ACC112 (cell line): ENCODE measurements at regions not wholly inside any gene's neighbourhood (a gene's known extent, or its start where the extent isn't known, plus 50 kb on each side); places are given as distances from the start of the nearest gene placed in this dataset.

Experiments used
- H2AFZ ChIP-seq: fragments of 200-600 bp; sonication (generic); one replicate; pipeline ENCODE4 v1.6.0; 2017; ENCODE audit warnings: antibody characterized with exemption, low read length; ENCODE audit not compliant: unreplicated experiment
- H3K27ac ChIP-seq: fragments of 200-600 bp; sonication (generic); 2 replicates; pipeline ENCODE4 v1.5.1; 2014; ENCODE audit warnings: low read depth, mild to moderate bottlenecking, antibody characterized with exemption, low read length, moderate library complexity
- H3K27me3 ChIP-seq: fragments of 200-600 bp; sonication (generic); 2 replicates; pipeline ENCODE4 v1.6.1; 2014; ENCODE audit warnings: mild to moderate bottlenecking, antibody characterized with exemption, low read length, moderate library complexity, mixed read lengths; ENCODE audit not compliant: insufficient read depth
- H3K36me3 ChIP-seq: fragments of 200-600 bp; sonication (generic); 2 replicates; pipeline ENCODE4 v1.6.1; 2016; ENCODE audit warnings: mild to moderate bottlenecking, antibody characterized with exemption, low read length, moderate library complexity, mixed read lengths; ENCODE audit not compliant: insufficient read depth
- H3K4me1 ChIP-seq: fragments of 200-600 bp; sonication (generic); one replicate; pipeline ENCODE4 v1.6.1; 2016; ENCODE audit warnings: low read length, mixed read lengths; ENCODE audit not compliant: insufficient read depth, unreplicated experiment, control insufficient read depth
- H3K4me3 ChIP-seq: fragments of 200-600 bp; sonication (generic); 2 replicates; pipeline ENCODE4 v1.5.1; 2014; ENCODE audit warnings: mild to moderate bottlenecking, low read depth, low read length
- H3K79me2 ChIP-seq: fragments of 200-600 bp; sonication (generic); one replicate; pipeline ENCODE4 v1.6.0; 2016; ENCODE audit warnings: low read length; ENCODE audit not compliant: control insufficient read depth, unreplicated experiment, insufficient read depth

GRCh38 chr4:162659716-162660115, 495.9 kb upstream of the FSTL5 start:
- Histone ChIP-seq H3K4me3 (no peak overlapping the region), H3K27me3 (no peaks in the 10 kb centered on the region)

GRCh38 chr4:162657966-162658365, 494.2 kb upstream of the FSTL5 start:
- no peak overlapping the region for H3K4me3 ChIP-seq
- H3K79me2 ChIP-seq: no peaks in the 10 kb centered on the region
- H3K36me3 ChIP-seq: no peaks in the 10 kb centered on the region
- no peak overlapping the region for H2AFZ ChIP-seq
- no peaks in the 10 kb centered on the region for H3K4me1 ChIP-seq
- no peaks in the 10 kb centered on the region for H3K27me3 ChIP-seq
- H3K27ac ChIP-seq: no peak overlapping the region

More at GRCh38 chr4:162659716-162660115, 495.9 kb upstream of the FSTL5 start:
- no peak overlapping the region for H3K27ac ChIP-seq
- H3K79me2 ChIP-seq: no peaks in the 10 kb centered on the region
- H3K36me3 ChIP-seq: no peaks in the 10 kb centered on the region
- no peaks in the 10 kb centered on the region for H3K4me1 ChIP-seq
- no peak overlapping the region for H2AFZ ChIP-seq

GRCh38 chr4:162650166-162650565, 486.4 kb upstream of the FSTL5 start:
- Histone ChIP-seq H3K79me2 (no peaks in the 10 kb centered on the region), H2AFZ (no peak overlapping the region), H3K36me3 (no peaks in the 10 kb centered on the region), H3K4me3 (no peak overlapping the region), H3K27me3 (no peaks in the 10 kb centered on the region), H3K4me1 (no peaks in the 10 kb centered on the region), H3K27ac (no peak overlapping the region)

GRCh38 chr4:162645381-162645780, 481.6 kb upstream of the FSTL5 start:
- Histone ChIP-seq H3K27ac (no peak overlapping the region), H3K4me3 (no peak overlapping the region), H3K79me2 (no peaks in the 10 kb centered on the region), H3K27me3 (no peaks in the 10 kb centered on the region), H3K36me3 (no peaks in the 10 kb centered on the region), H3K4me1 (no peaks in the 10 kb centered on the region), H2AFZ (no peak overlapping the region)

GRCh38 chr4:162644346-162644745, 480.5 kb upstream of the FSTL5 start:
- no peaks in the 10 kb centered on the region for H3K4me1 ChIP-seq
- no peak overlapping the region for H2AFZ ChIP-seq
- no peak overlapping the region for H3K4me3 ChIP-seq
- no peak overlapping the region for H3K27ac ChIP-seq
- H3K27me3 ChIP-seq: no peaks in the 10 kb centered on the region
- H3K79me2 ChIP-seq: no peaks in the 10 kb centered on the region
- H3K36me3 ChIP-seq: no peaks in the 10 kb centered on the region

GRCh38 chr4:162640152-162640551, 476.4 kb upstream of the FSTL5 start:
- Histone ChIP-seq H3K4me1 (no peaks in the 10 kb centered on the region), H2AFZ (no peak overlapping the region), H3K27ac (no peak overlapping the region), H3K4me3 (no peak overlapping the region), H3K79me2 (no peaks in the 10 kb centered on the region), H3K36me3 (no peaks in the 10 kb centered on the region), H3K27me3 (no peaks in the 10 kb centered on the region)

GRCh38 chr4:162634390-162634789, 470.6 kb upstream of the FSTL5 start:
- no peak overlapping the region for H2AFZ ChIP-seq
- H3K27me3 ChIP-seq: no peaks in the 10 kb centered on the region
- no peak overlapping the region for H3K27ac ChIP-seq

GRCh38 chr4:162622664-162623063, 458.9 kb upstream of the FSTL5 start:
- H3K4me1 ChIP-seq: no peaks in the 10 kb centered on the region
- no peaks in the 10 kb centered on the region for H3K79me2 ChIP-seq
- H3K4me3 ChIP-seq: no peak overlapping the region
- H3K27me3 ChIP-seq: no peaks in the 10 kb centered on the region
- H3K36me3 ChIP-seq: no peaks in the 10 kb centered on the region
- no peak overlapping the region for H3K27ac ChIP-seq
- no peak overlapping the region for H2AFZ ChIP-seq

More at GRCh38 chr4:162634390-162634789, 470.6 kb upstream of the FSTL5 start:
- Histone ChIP-seq H3K4me1 (no peaks in the 10 kb centered on the region), H3K79me2 (no peaks in the 10 kb centered on the region), H3K36me3 (no peaks in the 10 kb centered on the region), H3K4me3 (no peak overlapping the region)

- H3K27me3 ChIP-seq: no peaks in the 10 kb centered on the region
- no peak overlapping the region for H3K27ac ChIP-seq
- no peaks in the 10 kb centered on the region for H3K36me3 ChIP-seq
- H3K79me2 ChIP-seq: no peaks in the 10 kb centered on the region
- H2AFZ ChIP-seq: no peak overlapping the region
- no peaks in the 10 kb centered on the region for H3K4me1 ChIP-seq
- no peak overlapping the region for H3K4me3 ChIP-seq
Observed at GRCh38 chr4:162610116-162610515, 446.3 kb upstream of the FSTL5 start.

- H3K4me1 ChIP-seq: no peaks in the 10 kb centered on the region
Observed at GRCh38 chr4:162586266-162586665, 422.5 kb upstream of the FSTL5 start.

GRCh38 chr4:162582180-162582579, 418.4 kb upstream of the FSTL5 start:
- Histone ChIP-seq H3K36me3 (no peaks in the 10 kb centered on the region), H3K4me1 (no peaks in the 10 kb centered on the region), H3K79me2 (no peaks in the 10 kb centered on the region), H2AFZ (no peak overlapping the region), H3K27ac (no peak overlapping the region), H3K27me3 (no peaks in the 10 kb centered on the region), H3K4me3 (no peak overlapping the region)

More at GRCh38 chr4:162586266-162586665, 422.5 kb upstream of the FSTL5 start:
- no peaks in the 10 kb centered on the region for H3K27me3 ChIP-seq
- H3K79me2 ChIP-seq: no peaks in the 10 kb centered on the region
- no peaks in the 10 kb centered on the region for H3K36me3 ChIP-seq
- no peak overlapping the region for H3K4me3 ChIP-seq
- H3K27ac ChIP-seq: no peak overlapping the region
- H2AFZ ChIP-seq: no peak overlapping the region
